Smooth muscle cell (in vitro differentiated cells): ENCODE measurements at regions not wholly inside any gene's neighbourhood (a gene's known extent, or its start where the extent isn't known, plus 50 kb on each side); places are given as distances from the start of the nearest gene placed in this dataset.
"Not testable (repeated sequence)": the region's sequence is repeated elsewhere in the genome, so short reads cannot be mapped to it uniquely, and the experiment has no call there.

ENCODE experiments used
- DNase-seq: peaks from one replicate; lab custom pipeline; 2025; ENCODE audit not compliant: unreplicated experiment; lab: John Stamatoyannopoulos, UW
- H2AFZ ChIP-seq: fragments of 200-600 bp; sonication (generic); 2 replicates; pipeline ENCODE4 v1.6.0; 2016; ENCODE audit warnings: antibody characterized with exemption, low read depth, mild to moderate bottlenecking
- H3F3A ChIP-seq: fragments of 200-600 bp; sonication (generic); 2 replicates; pipeline ENCODE4 v1.6.0; 2017; ENCODE audit warnings: antibody characterized with exemption, low read depth
- H3K27ac ChIP-seq: fragments of 200-600 bp; sonication (generic); 2 replicates; pipeline ENCODE4 v1.5.1; 2016; ENCODE audit warnings: low read depth, mild to moderate bottlenecking
- H3K27me3 ChIP-seq: fragments of 200-600 bp; sonication (generic); 2 replicates; pipeline ENCODE4 v1.6.1; 2016; ENCODE audit warnings: low read depth, mild to moderate bottlenecking
- H3K36me3 ChIP-seq: fragments of 200-600 bp; sonication (generic); 2 replicates; pipeline ENCODE4 v1.5.1; 2016; ENCODE audit warnings: low read depth
- H3K4me1 ChIP-seq: fragments of 200-600 bp; sonication (generic); 2 replicates; pipeline ENCODE4 v1.5.1; 2016; ENCODE audit warnings: low read depth
- H3K4me2 ChIP-seq: fragments of 200-600 bp; sonication (generic); 2 replicates; pipeline ENCODE4 v1.6.0; 2016; ENCODE audit warnings: mild to moderate bottlenecking
- H3K4me3 ChIP-seq: fragments of 200-600 bp; sonication (generic); 2 replicates; pipeline ENCODE4 v1.5.1; 2016; ENCODE audit warnings: mild to moderate bottlenecking
- H3K79me2 ChIP-seq: fragments of 200-600 bp; sonication (generic); 2 replicates; pipeline ENCODE4 v1.6.0; 2016; ENCODE audit warnings: low read depth, mild to moderate bottlenecking
- H3K9ac ChIP-seq: fragments of 200-600 bp; sonication (generic); 2 replicates; pipeline ENCODE4 v1.6.0; 2016; ENCODE audit warnings: low read depth
- H3K9me3 ChIP-seq: fragments of 200-600 bp; sonication (generic); replicated peaks from 2 replicates; pipeline ENCODE4 v1.5.1; 2016; ENCODE audit warnings: low read depth
- H4K20me1 ChIP-seq: fragments of 200-600 bp; sonication (generic); 2 replicates; pipeline ENCODE4 v1.6.0; 2016; ENCODE audit warnings: low read depth
- WGBS: methylation state at CpG from one replicate; pipeline ENCODE4 v1.1.7; 2016; ENCODE audit warnings: low lambda C conversion rate; 5-methylcytosine and 5-hydroxymethylcytosine counted together
- TF ChIP-seq, protein P1 (sequence below): fragments of 200-600 bp; sonication (generic); IDR thresholded peaks from 2 replicates; pipeline ENCODE4 v1.5.1; 2017; ENCODE audit warnings: borderline replicate concordance, mild to moderate bottlenecking, antibody characterized with exemption; ENCODE audit not compliant: insufficient read depth, poor library complexity, severe bottlenecking

- Histone ChIP-seq H2AFZ (no peak overlapping the region), H3K4me1 (no peaks in the 10 kb centered on the region), H3K79me2 (no peaks in the 10 kb centered on the region), H3K4me3 (no peak overlapping the region), H3K4me2 (no peak overlapping the region), H3K9me3 (no peaks in the 10 kb centered on the region), H3K27ac (no peak overlapping the region), H3K27me3 (no peaks in the 10 kb centered on the region), H3K9ac (no peak overlapping the region), H3K36me3 (no peaks in the 10 kb centered on the region), H3F3A (no peaks in the 10 kb centered on the region), H4K20me1 (no peaks in the 10 kb centered on the region)
- no peak for DNase-seq
- 79% methylated on average over 3 of the region's 3 CpGs for WGBS
- TF ChIP-seq, protein P1, sequence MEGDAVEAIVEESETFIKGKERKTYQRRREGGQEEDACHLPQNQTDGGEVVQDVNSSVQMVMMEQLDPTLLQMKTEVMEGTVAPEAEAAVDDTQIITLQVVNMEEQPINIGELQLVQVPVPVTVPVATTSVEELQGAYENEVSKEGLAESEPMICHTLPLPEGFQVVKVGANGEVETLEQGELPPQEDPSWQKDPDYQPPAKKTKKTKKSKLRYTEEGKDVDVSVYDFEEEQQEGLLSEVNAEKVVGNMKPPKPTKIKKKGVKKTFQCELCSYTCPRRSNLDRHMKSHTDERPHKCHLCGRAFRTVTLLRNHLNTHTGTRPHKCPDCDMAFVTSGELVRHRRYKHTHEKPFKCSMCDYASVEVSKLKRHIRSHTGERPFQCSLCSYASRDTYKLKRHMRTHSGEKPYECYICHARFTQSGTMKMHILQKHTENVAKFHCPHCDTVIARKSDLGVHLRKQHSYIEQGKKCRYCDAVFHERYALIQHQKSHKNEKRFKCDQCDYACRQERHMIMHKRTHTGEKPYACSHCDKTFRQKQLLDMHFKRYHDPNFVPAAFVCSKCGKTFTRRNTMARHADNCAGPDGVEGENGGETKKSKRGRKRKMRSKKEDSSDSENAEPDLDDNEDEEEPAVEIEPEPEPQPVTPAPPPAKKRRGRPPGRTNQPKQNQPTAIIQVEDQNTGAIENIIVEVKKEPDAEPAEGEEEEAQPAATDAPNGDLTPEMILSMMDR = no peak
These were observed 290.4 kb upstream of the MAGEB16 start for GRCh38 chrX:35507701-35508100.

- H3K79me2 ChIP-seq, H3K36me3 ChIP-seq, H3K4me2 ChIP-seq, H3K9ac ChIP-seq, H3F3A ChIP-seq, H3K9me3 ChIP-seq, H3K27me3 ChIP-seq, H3K27ac ChIP-seq, H4K20me1 ChIP-seq, H2AFZ ChIP-seq, H3K4me3 ChIP-seq, H3K4me1 ChIP-seq, DNase-seq: not testable (repeated sequence)
- 81% methylated on average over 8 of the region's 8 CpGs for WGBS
These were observed 250.1 kb upstream of the MAGEB16 start for GRCh38 chrX:35548003-35548402.

DNA sequence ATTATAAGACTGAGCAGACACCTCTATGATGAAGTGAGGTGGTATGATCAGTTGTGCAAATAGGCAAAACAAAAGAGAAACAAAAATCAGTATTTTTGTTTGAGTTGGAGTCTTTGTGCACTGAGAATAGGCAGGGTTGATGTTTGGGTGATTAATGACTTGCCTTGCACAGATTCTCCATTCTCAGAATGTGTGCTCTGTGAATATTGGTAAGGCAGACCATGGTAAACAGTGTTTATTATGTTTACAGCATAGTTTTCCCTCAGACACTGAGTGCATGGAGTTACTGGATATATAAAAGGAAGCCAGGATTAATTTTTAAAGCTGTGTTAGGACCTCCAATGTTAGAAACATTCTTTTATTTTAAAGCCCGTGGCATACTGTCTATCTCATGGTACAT lies 240.2 kb upstream of the MAGEB16 start:
- Histone ChIP-seq H3K4me2 (no peak overlapping the region), H3K27me3 (no peaks in the 10 kb centered on the region), H4K20me1 (no peaks in the 10 kb centered on the region), H3K9me3 (no peaks in the 10 kb centered on the region), H3K4me1 (no peaks in the 10 kb centered on the region), H3K4me3 (no peak overlapping the region), H3F3A (no peaks in the 10 kb centered on the region), H3K9ac (no peak overlapping the region), H3K36me3 (no peaks in the 10 kb centered on the region), H3K27ac (no peak overlapping the region), H2AFZ (no peak overlapping the region), H3K79me2 (no peaks in the 10 kb centered on the region)
- no peak for DNase-seq
- 38% methylated on average over 1 of the region's 1 CpG for WGBS
- TF ChIP-seq, protein P1 = no peak

- Histone ChIP-seq H3K9me3 (no peaks in the 10 kb centered on the region), H2AFZ (no peak overlapping the region), H3K4me1 (no peaks in the 10 kb centered on the region), H3K27me3 (no peaks in the 10 kb centered on the region), H4K20me1 (no peaks in the 10 kb centered on the region), H3K4me3 (no peak overlapping the region), H3K36me3 (no peaks in the 10 kb centered on the region), H3F3A (no peaks in the 10 kb centered on the region), H3K9ac (no peak overlapping the region), H3K79me2 (no peaks in the 10 kb centered on the region), H3K4me2 (no peak overlapping the region), H3K27ac (no peak overlapping the region)
- TF ChIP-seq, protein P1 = no peak
- no peak for DNase-seq
- 75% methylated on average over 1 of the region's 1 CpG for WGBS
These were observed 236.2 kb upstream of the MAGEB16 start for GRCh38 chrX:35561985-35562384.
